ENCODE measurements at regions not wholly inside any gene's neighbourhood (a gene's known extent, or its start where the extent isn't known, plus 50 kb on each side); places are given as distances from the start of the nearest gene placed in this dataset.

- Histone ChIP-seq H3K36me3 (no peaks in the 10 kb centered on the region), H3K4me3 (no peak overlapping the region), H3K27ac (no peak overlapping the region), H3K9me3 (no peaks in the 10 kb centered on the region), H3K27me3 (peaks cover 0 to 35% of the 10 kb centered on the region in 2 donors), H3K4me1 (peaks cover 0 to 6% (median 0%) of the 10 kb centered on the region in 4 donors)
- no peak for DNase-seq
- intact Hi-C loops (cut with DNase I; ENCODE audit: low total_unique reads): no loop called here
- TF ChIP-seq, protein P1, sequence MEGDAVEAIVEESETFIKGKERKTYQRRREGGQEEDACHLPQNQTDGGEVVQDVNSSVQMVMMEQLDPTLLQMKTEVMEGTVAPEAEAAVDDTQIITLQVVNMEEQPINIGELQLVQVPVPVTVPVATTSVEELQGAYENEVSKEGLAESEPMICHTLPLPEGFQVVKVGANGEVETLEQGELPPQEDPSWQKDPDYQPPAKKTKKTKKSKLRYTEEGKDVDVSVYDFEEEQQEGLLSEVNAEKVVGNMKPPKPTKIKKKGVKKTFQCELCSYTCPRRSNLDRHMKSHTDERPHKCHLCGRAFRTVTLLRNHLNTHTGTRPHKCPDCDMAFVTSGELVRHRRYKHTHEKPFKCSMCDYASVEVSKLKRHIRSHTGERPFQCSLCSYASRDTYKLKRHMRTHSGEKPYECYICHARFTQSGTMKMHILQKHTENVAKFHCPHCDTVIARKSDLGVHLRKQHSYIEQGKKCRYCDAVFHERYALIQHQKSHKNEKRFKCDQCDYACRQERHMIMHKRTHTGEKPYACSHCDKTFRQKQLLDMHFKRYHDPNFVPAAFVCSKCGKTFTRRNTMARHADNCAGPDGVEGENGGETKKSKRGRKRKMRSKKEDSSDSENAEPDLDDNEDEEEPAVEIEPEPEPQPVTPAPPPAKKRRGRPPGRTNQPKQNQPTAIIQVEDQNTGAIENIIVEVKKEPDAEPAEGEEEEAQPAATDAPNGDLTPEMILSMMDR (IDR thresholded peaks at IDR 0.05): no peak
Observed at GRCh38 chr16:86061721-86062120, 162.8 kb downstream of the IRF8 start.

DNA sequence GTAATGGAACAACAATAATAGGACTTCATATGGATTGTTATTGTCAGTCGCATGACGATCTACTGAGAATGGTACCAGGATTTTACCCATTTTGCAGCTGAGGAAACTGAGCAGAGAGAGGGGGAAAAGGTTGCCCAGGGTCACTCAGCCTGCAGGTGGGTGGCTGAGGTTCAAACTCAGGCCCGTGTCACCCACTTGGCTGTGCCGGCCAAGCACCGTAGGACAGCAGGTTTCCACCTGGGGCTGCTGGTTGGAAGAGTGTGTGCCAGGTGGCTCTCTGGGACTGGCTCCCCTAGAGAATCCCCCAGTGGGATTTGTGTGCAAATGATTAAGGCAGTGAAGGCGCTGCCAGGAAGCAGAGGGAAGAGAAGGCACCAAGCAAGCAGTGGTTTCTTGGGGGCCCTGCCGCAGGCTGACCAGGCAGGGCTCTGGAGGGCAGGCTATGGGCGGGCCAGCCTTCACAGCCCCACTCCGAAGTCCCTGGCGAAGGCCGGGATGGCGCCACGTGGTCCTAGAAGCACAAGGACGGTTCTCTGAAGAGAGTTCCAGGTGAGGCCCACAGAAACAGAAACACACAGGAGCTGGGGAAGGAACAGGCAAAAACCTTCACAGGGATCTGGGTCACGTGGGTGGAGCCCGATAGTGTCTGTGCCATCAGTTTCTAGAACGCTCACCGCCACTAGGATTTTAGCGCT is 163.5 kb downstream of the IRF8 start:
- intact Hi-C loops (cut with DNase I; ENCODE audit: low total_unique reads): no loop called here
- Histone ChIP-seq H3K27ac (no peak overlapping the region), H3K36me3 (no peaks in the 10 kb centered on the region), H3K9me3 (no peaks in the 10 kb centered on the region), H3K4me1 (peaks cover 0 to 6% (median 0%) of the 10 kb centered on the region in 4 donors), H3K27me3 (peaks cover 0 to 39% of the 10 kb centered on the region in 2 donors), H3K4me3 (no peak overlapping the region)
- TF ChIP-seq, protein P1 (IDR thresholded peaks at IDR 0.05): no peak
- no peak for DNase-seq

GRCh38 chr16:86063760-86064405 is 164.9 kb downstream of the IRF8 start:
- H3K27me3 ChIP-seq: peaks cover 0 to 47% of the 10 kb centered on the region in 2 donors
- DNase-seq: no peak
- no peaks in the 10 kb centered on the region for H3K36me3 ChIP-seq
- TF ChIP-seq, protein P1 (IDR thresholded peaks at IDR 0.05): no peak
- H3K4me3 ChIP-seq: no peak overlapping the region
- H3K27ac ChIP-seq: no peak overlapping the region
- intact Hi-C loops (cut with DNase I; ENCODE audit: low total_unique reads): no loop called here
- H3K9me3 ChIP-seq: no peaks in the 10 kb centered on the region
- peaks cover 0 to 6% (median 0%) of the 10 kb centered on the region in 4 donors for H3K4me1 ChIP-seq

- intact Hi-C loops (cut with DNase I; ENCODE audit: low total_unique reads): no loop called here
- H3K27me3 ChIP-seq: peaks cover 0 to 48% of the 10 kb centered on the region in 2 donors
- TF ChIP-seq, protein P1 (IDR thresholded peaks at IDR 0.05): no peak
Observed at GRCh38 chr16:86064431-86065250, 165.7 kb downstream of the IRF8 start.

DNA sequence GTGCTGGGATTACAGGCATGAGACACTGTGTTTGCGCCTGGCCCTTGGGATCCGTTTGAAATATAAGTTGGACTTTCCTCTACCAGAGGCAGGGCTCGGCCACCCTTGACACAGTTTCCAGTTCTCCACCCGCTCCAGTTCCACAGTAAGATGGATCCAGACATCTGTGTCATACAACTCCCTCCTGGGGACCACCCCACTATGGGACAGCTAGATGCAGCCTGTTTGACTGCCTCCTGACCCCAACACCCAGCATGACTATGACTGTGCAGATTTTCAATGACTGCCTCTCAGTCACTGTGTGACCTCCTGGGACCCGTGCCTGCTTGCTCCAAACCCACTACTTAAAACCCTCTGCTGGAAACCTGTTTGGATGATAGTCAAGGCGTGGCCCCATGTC is 166.7 kb downstream of the IRF8 start:
- no peaks in the 10 kb centered on the region for H3K9me3 ChIP-seq
- H3K27me3 ChIP-seq: peaks cover 0 to 53% of the 10 kb centered on the region in 2 donors
- no peak overlapping the region for H3K4me3 ChIP-seq
- TF ChIP-seq, protein P1 (IDR thresholded peaks at IDR 0.05): no peak
- no peaks in the 10 kb centered on the region for H3K36me3 ChIP-seq
- peaks cover 0 to under 1% (median 0%) of the 10 kb centered on the region in 4 donors for H3K4me1 ChIP-seq
- DNase-seq: no peak
- no peak overlapping the region for H3K27ac ChIP-seq
- intact Hi-C loops (cut with DNase I; ENCODE audit: low total_unique reads): no loop called here

More at GRCh38 chr16:86064431-86065250, 165.7 kb downstream of the IRF8 start:
- DNase-seq: no peak
- peaks cover 0 to 6% (median 0%) of the 10 kb centered on the region in 4 donors for H3K4me1 ChIP-seq
- no peaks in the 10 kb centered on the region for H3K36me3 ChIP-seq
- no peak overlapping the region for H3K27ac ChIP-seq
- H3K9me3 ChIP-seq: no peaks in the 10 kb centered on the region
- no peak overlapping the region for H3K4me3 ChIP-seq
